Uterus (tissue), 2 donors: ENCODE measurements at regions not wholly inside any gene's neighbourhood (a gene's known extent, or its start where the extent isn't known, plus 50 kb on each side); places are given as distances from the start of the nearest gene placed in this dataset.

Experiments
- CTCF ChIP-seq, 4 experiments: fragments of 200-600 bp in 2 of 4; fragments of 450-650 bp in 2 of 4; sonication (generic) in 2 of 4; IDR thresholded peaks; one replicate each; pipeline ENCODE4 v1.5.1; 2016 to 2019; ENCODE audit warnings: antibody characterized with exemption in 4 of 4, mild to moderate bottlenecking in 2 of 4, moderate library complexity in 1 of 4
- POLR2A ChIP-seq, 2 donors: fragments of 450-650 bp; IDR thresholded peaks; one replicate each; pipeline ENCODE4 v1.6.1; 2016; ENCODE audit warnings: antibody characterized with exemption in 2 of 2, mild to moderate bottlenecking in 1 of 2, moderate library complexity in 1 of 2

- TF ChIP-seq CTCF (IDR thresholded peaks at IDR 0.05) (no peak), POLR2A (IDR thresholded peaks at IDR 0.05) (no peak)
Observed at GRCh38 chr5:91691592-91691991, 308.5 kb upstream of the ARRDC3 start.
